Kidney epithelial cell (primary cell): ENCODE measurements at regions not wholly inside any gene's neighbourhood (a gene's known extent, or its start where the extent isn't known, plus 50 kb on each side); places are given as distances from the start of the nearest gene placed in this dataset.

ENCODE experiments used
- DNase-seq: peaks from one replicate; pipeline ENCODE4 v3.0.0-alpha.2; 2010; ENCODE audit warnings: low read depth
- H3K27me3 ChIP-seq: 2 replicates; pipeline ENCODE4 v1.6.0; 2011; ENCODE audit warnings: low read length; ENCODE audit not compliant: control insufficient read depth, insufficient read depth
- H3K36me3 ChIP-seq: 2 replicates; pipeline ENCODE4 v1.5.1; 2011; ENCODE audit warnings: low read length; ENCODE audit not compliant: control insufficient read depth, insufficient read depth
- H3K4me3 ChIP-seq: 2 replicates; pipeline ENCODE4 v1.5.1; 2011; ENCODE audit warnings: low read depth, mild to moderate bottlenecking, control low read depth, low read length
- TF ChIP-seq, protein P1 (sequence below): IDR thresholded peaks from 2 replicates; pipeline ENCODE4 v1.5.1; 2011; ENCODE audit warnings: mild to moderate bottlenecking, moderate library complexity, low read length, control low read depth, inconsistent platforms; ENCODE audit not compliant: insufficient read depth, poor library complexity, severe bottlenecking

DNA sequence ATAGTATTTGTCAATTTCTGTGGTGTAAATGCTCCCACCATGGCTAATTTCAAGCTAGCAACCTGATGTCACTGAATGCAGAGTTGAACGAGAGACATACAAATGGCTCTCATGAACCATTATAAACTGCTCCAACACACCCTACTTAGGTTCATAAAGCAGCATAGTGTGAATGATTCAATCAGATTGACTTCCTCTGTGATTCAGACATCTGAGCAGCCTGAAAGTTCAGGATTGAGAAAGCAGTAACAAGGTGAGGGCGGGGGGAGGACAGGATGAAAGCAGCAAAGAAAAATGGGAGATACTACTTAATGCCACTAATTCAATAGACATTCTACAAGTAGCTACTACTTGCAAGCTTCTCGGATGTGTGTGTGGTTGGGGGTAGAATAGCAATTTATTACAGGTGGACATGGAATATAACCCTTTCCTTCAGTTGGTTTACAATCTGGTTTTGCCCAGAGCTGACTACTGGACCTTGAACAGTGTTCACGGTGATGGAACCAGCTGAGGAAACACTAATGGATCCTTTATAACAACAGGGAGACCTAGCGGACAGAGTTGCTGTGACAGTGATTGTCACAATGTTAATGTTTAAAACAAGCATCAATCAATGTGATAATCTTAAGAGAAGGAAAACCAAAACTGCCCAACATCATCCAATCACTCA lies 52.5 kb upstream of the PELI2 start:
- H3K36me3 ChIP-seq: no peaks in the 10 kb centered on the region
- TF ChIP-seq, protein P1, sequence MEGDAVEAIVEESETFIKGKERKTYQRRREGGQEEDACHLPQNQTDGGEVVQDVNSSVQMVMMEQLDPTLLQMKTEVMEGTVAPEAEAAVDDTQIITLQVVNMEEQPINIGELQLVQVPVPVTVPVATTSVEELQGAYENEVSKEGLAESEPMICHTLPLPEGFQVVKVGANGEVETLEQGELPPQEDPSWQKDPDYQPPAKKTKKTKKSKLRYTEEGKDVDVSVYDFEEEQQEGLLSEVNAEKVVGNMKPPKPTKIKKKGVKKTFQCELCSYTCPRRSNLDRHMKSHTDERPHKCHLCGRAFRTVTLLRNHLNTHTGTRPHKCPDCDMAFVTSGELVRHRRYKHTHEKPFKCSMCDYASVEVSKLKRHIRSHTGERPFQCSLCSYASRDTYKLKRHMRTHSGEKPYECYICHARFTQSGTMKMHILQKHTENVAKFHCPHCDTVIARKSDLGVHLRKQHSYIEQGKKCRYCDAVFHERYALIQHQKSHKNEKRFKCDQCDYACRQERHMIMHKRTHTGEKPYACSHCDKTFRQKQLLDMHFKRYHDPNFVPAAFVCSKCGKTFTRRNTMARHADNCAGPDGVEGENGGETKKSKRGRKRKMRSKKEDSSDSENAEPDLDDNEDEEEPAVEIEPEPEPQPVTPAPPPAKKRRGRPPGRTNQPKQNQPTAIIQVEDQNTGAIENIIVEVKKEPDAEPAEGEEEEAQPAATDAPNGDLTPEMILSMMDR: no peak
- DNase-seq: peak; percentile 29
- no peak overlapping the region for H3K4me3 ChIP-seq
- no peaks in the 10 kb centered on the region for H3K27me3 ChIP-seq
